HG03575 (cell line): ENCODE measurements at regions not wholly inside any gene's neighbourhood (a gene's known extent, or its start where the extent isn't known, plus 50 kb on each side); places are given as distances from the start of the nearest gene placed in this dataset.

ENCODE experiments used
- ATAC-seq: cut with Tn5 transposase; IDR thresholded peaks from one replicate; pipeline ENCODE4 v1.9.1; 2021; ENCODE audit not compliant: unreplicated experiment, insufficient number of reproducible peaks, low FRiP score; ENCODE audit errors: extremely low read depth

DNA sequence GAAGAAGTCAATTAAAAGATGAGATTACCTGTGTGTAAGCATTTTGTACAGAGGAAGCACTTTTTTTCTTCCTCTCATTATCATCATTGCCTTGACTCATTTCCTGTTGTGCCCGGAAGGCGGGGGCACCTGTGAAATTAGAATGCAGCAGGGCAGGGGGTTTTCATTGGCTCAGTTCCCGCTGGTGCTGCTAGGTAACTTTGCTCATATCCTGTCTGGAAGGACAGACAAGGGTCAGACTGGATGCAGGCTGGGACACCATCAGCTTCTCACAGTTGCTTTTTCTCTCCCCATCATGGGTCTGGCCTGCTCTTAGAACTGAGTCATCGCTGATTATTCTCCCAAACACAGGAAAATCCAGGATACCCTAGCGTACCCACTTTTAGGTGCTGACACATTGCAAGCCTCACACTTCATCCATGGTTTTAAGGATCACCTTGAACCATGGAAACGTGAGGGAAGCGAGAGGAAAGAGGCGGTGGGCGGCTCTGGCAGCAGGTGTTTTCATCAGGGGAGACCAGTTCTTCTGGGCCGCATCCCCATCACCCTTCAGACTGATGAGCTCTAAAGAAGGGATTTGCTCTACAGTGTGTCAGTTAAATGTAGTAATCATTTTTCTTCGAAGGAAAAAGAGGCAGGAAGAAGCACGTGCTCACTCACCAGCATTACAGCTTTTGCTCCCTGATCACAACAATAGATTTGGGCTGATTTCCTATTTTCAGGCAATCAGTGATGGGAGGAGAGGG is 195.7 kb upstream of the SASH1 start:
- no peak for ATAC-seq

DNA sequence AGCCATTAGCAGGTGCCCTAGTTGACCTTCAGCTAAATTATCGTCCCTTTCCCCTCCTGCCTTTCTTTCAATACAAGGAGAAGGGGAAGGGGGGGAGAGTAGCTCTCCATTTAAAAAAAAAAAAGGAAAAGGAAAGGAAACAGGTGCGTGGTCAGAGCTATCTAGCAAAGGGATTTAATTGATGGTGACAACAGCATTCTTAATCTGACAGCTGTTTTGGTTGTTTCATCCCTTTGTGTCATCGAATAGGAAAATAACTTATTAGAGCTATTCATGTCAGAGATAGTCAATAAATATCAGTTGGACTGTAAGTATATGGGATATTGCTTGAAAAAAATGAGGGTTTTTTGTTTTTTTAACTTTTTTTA is 195.2 kb upstream of the SASH1 start:
- ATAC-seq, result no peak

DNA sequence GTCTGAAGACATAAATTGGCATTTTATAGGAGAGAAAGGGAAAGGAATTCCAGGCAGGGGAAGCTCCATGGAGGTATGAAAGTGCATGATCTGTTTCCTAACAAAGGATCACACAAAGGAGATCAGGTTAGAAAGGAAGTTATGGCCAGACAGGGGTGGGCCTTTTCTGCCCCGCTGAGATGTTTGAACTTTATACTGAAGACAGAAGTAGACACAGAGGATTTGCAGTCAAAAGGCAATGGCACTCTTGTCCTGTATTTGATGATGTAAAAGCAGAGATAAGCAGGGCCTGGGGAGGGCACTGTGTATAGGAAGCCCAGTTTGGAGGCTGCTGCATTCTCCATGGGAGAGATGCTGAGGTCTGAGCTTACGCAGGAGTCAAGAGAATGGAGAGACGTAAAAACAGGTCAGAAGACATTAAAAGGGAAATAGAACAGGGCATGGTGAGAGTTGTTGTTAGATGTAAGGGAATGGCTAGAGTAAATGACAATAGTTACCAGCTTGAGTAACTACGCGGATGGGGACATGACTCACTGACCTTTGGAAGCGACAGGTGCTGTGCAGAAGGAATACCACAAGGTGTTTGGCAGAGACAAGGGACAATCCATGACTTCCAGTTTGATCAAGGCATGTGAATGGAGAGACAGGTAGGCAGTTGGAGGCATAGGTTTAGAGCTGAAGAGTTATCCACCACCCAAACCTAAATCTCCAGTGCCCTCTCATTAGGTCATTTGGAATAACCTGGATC is 190.6 kb upstream of the SASH1 start:
- no peak for ATAC-seq

DNA sequence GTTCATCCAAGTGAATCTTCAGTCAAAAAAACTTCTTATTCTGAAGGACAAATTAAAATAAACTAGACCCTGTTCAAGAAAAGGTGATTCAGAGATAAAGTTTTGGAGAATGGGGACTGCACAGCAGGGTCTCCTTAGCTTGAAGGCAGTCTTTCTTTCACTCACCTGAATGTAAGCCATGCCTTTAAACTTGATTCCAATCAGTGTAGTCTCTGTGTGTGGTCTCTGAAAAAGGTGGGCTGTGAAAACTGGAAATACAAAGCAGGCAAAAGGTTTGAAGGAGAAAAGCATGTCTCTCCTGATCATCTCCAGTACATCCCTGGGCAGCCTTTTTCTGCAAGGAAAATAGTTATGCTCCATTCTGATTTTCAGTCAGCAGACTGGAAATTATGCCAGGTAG is 188.0 kb upstream of the SASH1 start:
- ATAC-seq, result no peak

DNA sequence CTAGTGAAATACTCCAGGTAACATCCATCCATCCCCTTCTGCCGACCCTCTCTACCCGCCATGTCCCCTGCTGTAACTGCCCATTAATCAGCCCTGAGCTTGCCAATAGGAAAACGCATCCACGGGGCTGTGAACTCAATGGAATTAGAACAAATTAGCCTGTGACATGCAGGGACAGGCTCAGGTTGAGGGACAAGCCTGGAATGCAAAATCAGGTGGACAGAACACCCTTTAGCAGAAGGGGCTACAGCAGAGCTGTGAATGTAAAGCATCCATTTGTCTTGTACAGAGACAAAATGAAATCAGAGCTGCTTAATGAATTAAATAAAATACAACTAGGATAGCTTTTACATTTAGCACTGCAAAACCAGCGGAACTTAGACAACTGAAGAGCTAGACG is 187.3 kb upstream of the SASH1 start:
- ATAC-seq, result no peak

DNA sequence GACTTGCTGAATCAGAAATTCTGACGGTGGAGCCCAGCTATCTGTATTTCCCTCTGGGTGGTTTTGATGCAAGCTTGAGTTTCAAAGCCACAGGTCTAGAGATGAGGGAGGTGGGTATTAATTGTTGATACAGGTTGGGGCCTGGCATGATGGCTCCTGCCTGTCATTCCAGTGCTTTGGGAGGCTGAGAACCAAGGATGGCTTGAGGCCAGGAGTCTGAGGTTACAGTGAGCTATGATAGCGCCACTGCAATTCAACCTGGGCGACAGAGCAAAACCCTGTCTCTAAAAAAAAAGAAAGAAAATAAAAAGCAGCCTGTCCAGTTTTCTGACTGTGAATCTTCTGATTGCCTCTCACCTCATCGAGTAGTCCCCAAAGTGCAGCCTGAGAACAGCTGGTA is 184.8 kb upstream of the SASH1 start:
- no peak for ATAC-seq

DNA sequence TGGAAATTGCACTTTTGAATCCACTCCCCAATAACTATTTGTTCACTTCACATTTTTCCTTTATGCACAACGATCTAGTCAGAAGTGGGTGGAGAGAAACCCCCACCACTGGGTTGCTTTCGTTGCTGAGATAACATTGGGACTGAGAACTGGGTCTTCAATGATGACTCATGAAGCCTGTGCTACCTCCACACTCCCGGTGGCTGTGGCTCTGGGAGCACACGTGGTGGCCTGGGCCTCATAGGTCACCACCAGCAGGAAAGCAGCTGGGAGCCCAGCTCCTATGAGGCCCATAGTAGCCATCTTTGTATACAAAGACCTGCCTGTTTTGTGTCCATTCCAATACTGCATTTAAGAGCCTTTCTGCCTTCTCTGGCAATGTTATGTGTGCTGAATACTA is 178.0 kb upstream of the SASH1 start:
- ATAC-seq, result no peak

DNA sequence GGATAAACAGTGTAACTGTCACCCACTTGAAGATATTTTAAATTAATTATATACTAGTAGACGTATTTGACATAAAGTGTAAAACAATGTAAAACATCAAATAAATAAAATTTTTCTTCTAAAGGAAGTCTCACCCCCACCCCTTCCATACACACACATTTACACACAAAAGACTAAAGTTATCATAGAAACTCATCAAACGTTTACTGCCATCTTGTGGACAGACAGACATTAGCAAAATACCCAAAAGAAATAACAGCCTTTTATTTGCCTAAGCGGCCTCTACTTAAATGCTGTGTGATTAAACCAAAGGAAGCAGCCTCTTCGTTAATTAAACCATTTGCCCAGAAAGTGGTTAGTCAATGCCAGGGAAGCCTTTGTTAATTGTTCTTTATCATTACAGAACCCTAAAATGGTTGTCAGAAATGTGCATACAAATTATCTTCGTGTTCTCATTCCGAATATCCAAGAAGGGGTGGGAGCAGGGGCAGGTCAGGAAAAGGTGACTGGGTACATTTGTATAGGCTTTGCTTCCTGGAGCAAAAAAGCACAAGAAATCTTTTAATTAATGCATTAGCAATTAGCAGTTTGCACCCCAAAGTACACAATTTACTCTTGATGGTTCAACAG is 176.2 kb upstream of the SASH1 start:
- ATAC-seq, result no peak

DNA sequence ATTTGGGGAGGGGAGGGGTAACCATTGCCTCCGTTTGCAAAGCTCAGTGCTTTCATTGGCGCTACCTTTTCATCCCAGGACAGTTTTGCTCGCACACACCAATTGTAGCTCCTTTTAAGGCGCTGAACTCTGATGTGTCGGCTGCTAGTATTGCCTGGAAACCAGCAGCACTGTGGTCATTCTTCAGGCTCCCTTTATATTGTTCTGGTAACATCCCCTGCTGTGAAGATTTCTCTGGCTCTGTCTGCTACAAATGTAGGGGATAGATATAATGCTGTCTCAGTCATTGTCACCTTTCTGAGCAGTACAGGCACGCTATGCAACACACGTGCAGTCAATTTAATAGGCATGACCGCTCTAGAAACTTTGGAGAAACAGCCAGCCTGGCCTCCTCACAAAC is 172.9 kb upstream of the SASH1 start:
- ATAC-seq, result no peak

DNA sequence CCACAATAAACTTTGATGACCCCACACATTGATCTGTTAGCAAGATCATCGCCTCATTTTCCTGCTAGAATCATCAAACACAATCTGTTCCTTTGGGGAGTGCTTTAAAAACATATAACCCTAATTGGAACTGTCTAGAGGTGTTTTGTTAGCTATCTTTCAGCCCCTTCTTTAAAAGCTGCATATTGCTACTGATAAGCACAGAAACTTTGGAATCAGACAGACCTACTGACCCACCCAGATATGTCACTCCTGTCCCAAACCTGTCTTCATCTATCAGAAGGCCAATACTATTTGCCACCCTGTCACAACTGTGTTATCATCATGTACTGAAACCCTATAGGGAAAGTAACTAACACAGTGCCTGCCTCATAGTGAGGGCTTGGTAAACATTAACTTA is 172.4 kb upstream of the SASH1 start:
- no peak for ATAC-seq

DNA sequence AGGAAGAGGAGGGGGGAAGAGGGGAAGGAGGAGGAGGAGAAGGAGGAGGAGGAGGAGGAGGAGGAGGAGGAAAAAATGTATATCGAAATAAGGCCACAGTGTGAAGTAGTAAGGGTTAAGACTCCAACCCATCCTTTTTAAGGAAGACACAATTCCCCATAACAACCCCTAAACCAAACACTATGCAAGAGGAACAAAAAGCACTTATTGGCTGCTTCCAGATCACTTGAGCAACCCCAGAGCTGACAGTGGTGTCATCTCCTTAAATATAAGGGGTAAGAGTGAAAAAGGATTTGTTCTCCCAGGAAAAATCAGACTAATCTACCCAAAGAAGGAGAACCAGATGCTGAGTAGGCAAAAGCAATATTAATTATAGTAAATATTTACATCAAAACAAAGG is 169.1 kb upstream of the SASH1 start:
- ATAC-seq, result no peak

DNA sequence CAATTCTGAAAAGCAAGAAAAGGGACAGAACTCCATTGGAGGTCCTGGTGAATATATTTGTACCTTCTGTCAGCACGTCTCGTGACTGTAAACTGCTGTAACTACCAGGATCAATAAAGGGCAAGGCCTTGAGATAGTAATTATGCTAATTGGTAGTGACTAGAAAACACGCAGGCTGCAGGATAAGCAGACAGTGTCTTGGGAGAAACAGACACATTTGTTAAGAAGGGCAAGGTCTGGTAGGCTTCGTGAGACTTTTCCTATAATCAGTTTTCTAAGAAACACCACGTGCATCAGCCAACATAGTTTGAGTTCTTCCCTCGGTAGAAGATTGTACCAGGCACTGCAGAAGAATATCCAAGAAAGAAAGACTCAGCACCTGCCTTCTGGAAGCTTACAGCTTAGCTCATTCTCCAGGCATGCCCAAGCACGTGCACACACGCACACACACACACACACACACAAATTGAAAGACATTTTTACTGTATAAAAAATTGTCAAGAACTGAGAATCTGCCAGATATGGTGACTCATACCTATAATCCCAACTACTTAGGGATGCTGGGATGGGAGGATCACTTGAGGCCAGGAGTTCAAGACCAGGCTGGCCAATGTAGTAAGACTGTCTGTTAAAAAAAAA is 167.0 kb upstream of the SASH1 start:
- no peak for ATAC-seq

DNA sequence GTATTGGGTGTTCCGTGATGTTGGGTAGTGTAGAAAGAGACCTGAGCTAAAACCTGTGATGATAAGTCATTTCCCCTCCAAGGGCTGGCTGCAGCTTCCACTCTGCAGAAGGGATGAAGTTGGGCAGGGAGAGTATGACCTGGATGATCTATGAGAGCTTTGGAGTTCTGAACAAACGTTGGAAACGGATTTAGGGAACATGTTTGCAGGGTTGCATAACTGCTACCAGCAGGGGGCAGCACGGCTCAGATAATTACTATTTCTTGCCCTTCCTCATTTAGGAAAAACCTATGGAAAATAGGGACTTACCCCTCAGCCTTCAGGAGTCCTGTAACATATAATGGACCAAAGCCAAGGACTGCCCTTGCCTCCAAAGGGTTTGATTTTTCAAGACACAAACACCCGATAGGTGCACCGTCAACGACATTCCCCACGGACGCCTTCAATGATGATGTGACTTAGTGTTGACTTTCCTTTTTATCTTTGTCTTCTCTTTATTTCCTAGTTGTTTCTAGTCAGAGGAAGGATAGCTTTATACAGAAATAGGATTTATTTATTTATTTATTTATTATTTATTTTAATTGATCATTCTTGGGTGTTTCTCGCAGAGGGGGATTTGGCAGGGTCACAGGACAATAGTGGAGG is 164.9 kb upstream of the SASH1 start:
- no peak for ATAC-seq

DNA sequence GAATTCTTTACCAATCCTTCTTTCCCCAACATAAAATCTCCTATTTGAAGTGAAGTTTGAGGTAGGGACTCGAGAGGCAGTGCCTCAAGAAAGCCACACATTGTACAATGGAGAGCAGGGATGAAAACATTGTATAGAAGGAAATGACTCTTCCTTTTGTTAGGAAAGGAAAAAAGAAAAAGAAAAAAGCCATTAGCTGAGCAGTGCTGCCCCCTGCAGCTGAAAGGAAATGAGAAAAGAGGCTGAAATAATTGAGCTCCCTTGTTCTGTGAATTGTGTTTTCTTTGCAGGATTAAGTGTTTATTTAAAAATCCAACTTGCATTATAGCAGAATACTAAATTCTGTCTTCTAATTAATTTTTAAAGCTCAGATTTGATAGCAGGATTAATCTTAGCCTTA is 162.9 kb upstream of the SASH1 start:
- ATAC-seq, result no peak

DNA sequence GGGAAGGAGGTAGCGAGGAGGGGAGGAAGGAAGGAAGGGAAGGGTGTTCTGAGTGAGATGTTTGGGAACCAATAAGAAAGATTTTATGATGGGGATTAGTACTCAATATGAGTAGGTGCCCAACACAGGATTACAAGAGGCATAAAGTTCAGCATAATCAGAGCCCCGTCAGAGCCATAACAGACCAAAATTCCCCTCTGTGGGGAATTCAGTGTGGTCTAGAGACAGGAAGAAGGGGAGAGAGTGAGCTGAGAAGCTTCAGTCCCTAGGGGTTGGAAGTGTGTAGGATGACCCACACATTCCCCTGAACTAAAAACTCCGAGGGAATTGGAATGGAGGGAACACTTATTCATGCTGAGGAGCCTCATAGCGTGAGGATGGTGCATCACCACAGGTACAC is 160.3 kb upstream of the SASH1 start:
- ATAC-seq, result no peak

DNA sequence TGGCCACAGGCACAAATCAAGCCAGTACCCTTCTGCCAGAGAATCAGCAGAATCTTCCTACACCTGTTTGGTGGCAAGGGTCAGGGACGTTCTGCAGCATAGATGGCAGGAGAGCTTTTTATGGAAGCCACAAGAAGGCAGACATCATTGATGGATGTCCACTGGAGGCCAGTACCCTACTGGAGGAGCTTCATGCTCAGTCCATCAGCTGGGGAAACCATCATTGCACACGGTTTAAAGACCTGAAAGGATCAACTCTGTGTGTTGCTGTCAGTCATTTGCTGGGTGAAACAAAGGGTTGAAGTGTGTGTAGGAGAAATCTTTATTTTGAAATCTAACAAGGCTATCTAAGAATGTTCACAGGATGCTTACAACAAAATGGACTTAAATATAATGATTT is 158.9 kb upstream of the SASH1 start:
- ATAC-seq, result no peak

DNA sequence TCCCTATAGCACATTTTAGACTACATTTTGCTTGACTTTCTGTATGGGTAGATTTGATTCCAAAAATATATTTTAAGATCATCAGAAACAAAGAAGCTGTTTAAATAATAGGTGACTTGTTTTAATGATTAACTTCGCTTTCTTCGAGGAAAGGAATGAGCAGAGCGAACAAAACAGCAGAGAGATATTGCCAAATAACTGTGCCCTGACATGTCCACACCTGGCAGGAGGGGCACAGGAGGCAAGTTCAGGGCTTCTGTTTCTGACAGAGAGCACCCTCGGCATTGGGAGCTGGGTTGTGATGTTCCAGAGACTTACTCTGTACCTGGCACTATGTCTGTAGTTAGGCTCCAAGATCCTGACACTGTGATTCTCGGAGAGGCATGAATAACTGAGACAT is 155.7 kb upstream of the SASH1 start:
- no peak for ATAC-seq

DNA sequence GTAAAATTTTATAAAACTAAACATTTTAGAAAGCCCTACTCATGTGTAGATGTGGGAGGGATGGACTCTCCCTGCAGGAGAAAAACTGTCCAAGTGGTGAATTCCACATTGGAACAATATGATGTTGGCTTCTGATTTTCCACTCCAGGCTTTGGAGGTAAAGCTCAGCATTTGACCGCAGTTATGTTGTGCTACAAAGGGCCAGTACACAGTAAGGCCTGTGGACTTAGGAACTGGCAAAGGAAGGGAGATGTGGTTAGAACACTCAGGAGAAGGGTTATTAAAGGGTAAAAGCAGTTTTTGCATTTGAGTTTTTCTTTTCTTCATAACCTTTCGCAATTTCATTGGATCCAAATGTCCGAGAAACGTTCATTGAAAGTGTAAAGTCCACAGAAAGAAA is 150.3 kb upstream of the SASH1 start:
- no peak for ATAC-seq

DNA sequence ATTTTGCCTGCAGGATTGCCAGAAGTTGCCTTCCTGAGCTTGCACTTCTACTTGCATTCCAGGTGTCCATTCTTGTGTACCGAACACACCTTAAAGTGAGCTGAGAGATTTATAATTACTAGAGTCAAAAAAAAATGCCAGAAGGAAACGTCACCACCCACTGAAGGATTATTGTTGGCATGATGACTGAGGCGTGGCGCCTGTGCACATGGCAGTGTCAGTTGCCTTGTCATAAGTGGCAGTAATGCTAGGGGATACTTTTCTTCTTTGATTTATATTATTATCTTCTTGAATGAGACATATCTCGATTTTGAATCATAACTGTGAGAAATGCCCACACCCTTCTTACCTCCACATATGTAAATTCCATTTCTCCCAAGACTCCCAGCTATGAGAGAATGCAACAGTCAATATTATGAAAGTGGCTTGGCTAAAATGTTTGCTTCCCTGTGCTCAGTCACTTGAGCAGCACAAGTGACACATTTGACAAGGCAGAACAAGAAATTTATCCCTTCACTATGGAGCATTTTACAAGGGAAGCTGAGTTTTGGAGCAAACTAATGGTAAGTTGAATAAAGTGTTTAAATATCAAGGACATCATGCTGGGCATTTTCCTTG is 149.5 kb upstream of the SASH1 start:
- no peak for ATAC-seq
